OCI-LY1 (cell line): ENCODE measurements at regions not wholly inside any gene's neighbourhood (a gene's known extent, or its start where the extent isn't known, plus 50 kb on each side); places are given as distances from the start of the nearest gene placed in this dataset.

Source experiments
- EZH2 ChIP-seq: fragments of 200-600 bp; sonication (generic), shearing (Covaris generic); IDR thresholded peaks from 2 replicates; pipeline ENCODE4 v1.8.0; 2017; ENCODE audit warnings: borderline replicate concordance, mixed run types, mild to moderate bottlenecking, antibody characterized with exemption, low read length, moderate library complexity, mixed read lengths
- TF ChIP-seq, protein P1 (sequence below): fragments of 200-600 bp; sonication (generic), shearing (Covaris generic); IDR thresholded peaks from 2 replicates; pipeline ENCODE4 v1.5.1; 2017; ENCODE audit warnings: mild to moderate bottlenecking, antibody characterized with exemption, low read length, moderate library complexity, mixed read lengths

DNA sequence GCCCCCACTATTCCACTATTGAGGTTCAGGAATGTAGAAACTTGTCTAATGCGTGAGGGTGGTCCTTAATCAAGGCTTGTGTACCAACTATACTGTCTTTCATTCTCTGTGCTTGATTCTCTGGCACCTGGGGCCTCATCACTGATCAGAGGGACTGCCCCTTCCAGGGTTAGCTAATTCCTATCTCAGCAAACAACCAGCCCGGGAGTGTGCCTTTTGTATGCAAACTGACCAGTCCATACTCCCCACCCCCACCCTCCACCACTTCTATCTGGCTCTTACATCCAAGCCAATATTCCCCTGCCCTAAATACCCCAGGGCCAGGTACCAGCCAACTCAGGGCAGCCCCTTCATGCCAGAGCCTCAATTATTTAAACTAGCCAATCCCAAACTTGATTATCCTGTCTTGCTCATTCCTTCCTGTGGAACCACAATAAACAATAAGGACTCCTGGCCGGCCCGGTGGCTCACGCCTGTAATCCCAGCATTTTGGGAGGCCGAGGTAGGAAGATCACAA is 59.3 kb downstream of the FTHL17 start:
- TF ChIP-seq, protein P1, sequence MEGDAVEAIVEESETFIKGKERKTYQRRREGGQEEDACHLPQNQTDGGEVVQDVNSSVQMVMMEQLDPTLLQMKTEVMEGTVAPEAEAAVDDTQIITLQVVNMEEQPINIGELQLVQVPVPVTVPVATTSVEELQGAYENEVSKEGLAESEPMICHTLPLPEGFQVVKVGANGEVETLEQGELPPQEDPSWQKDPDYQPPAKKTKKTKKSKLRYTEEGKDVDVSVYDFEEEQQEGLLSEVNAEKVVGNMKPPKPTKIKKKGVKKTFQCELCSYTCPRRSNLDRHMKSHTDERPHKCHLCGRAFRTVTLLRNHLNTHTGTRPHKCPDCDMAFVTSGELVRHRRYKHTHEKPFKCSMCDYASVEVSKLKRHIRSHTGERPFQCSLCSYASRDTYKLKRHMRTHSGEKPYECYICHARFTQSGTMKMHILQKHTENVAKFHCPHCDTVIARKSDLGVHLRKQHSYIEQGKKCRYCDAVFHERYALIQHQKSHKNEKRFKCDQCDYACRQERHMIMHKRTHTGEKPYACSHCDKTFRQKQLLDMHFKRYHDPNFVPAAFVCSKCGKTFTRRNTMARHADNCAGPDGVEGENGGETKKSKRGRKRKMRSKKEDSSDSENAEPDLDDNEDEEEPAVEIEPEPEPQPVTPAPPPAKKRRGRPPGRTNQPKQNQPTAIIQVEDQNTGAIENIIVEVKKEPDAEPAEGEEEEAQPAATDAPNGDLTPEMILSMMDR, result no peak
- no peak for TF ChIP-seq EZH2
